Osteoblast (primary cell): ENCODE measurements at regions not wholly inside any gene's neighbourhood (a gene's known extent, or its start where the extent isn't known, plus 50 kb on each side); places are given as distances from the start of the nearest gene placed in this dataset.

Experiments
- DNase-seq: peaks from one replicate; pipeline ENCODE4 v3.0.0; 2011; ENCODE audit warnings: low spot score, mixed read lengths; ENCODE audit not compliant: insufficient read length; ENCODE audit errors: missing footprints
- H2AFZ ChIP-seq: 2 replicates; pipeline ENCODE4 v1.6.0; 2011; ENCODE audit warnings: mild to moderate bottlenecking, low read length
- H3K27ac ChIP-seq: 2 replicates; pipeline ENCODE4 v1.5.1; 2011; ENCODE audit warnings: mild to moderate bottlenecking, low read depth, low read length, moderate library complexity
- H3K27me3 ChIP-seq: 2 replicates; pipeline ENCODE4 v1.6.0; 2012; ENCODE audit warnings: mild to moderate bottlenecking, control low read depth, inconsistent platforms, low read length, moderate library complexity; ENCODE audit not compliant: insufficient read depth
- H3K36me3 ChIP-seq: 2 replicates; pipeline ENCODE4 v1.5.1; 2011; ENCODE audit warnings: mild to moderate bottlenecking, low read length, control low read depth, moderate library complexity; ENCODE audit not compliant: insufficient read depth
- H3K4me1 ChIP-seq: 2 replicates; pipeline ENCODE4 v1.5.1; 2011; ENCODE audit warnings: mild to moderate bottlenecking, low read length, control low read depth, moderate library complexity; ENCODE audit not compliant: insufficient read depth
- H3K4me2 ChIP-seq: 2 replicates; pipeline ENCODE4 v1.6.0; 2011; ENCODE audit warnings: mild to moderate bottlenecking, low read length; ENCODE audit not compliant: insufficient read depth
- H3K4me3 ChIP-seq: fragments of 200-600 bp; sonication (generic); 3 replicates; pipeline ENCODE4 v1.5.1; 2012; ENCODE audit warnings: mild to moderate bottlenecking, low read length, inconsistent platforms; ENCODE audit not compliant: insufficient read depth
- H3K79me2 ChIP-seq: 2 replicates; pipeline ENCODE4 v1.6.0; 2012; ENCODE audit warnings: mild to moderate bottlenecking, low read length, control low read depth, inconsistent platforms; ENCODE audit not compliant: insufficient read depth
- H3K9me3 ChIP-seq: 2 replicates; pipeline ENCODE4 v1.5.1; 2011; ENCODE audit warnings: low read depth, low read length, control low read depth
- H4K20me1 ChIP-seq: 2 replicates; pipeline ENCODE4 v1.6.0; 2012; ENCODE audit warnings: mild to moderate bottlenecking, low read length, control low read depth; ENCODE audit not compliant: insufficient read depth
- CTCF ChIP-seq: IDR thresholded peaks from 2 replicates; pipeline ENCODE4 v1.5.1; 2011; ENCODE audit warnings: mild to moderate bottlenecking, low read depth, low read length, moderate library complexity; ENCODE audit errors: extremely low read depth

DNA sequence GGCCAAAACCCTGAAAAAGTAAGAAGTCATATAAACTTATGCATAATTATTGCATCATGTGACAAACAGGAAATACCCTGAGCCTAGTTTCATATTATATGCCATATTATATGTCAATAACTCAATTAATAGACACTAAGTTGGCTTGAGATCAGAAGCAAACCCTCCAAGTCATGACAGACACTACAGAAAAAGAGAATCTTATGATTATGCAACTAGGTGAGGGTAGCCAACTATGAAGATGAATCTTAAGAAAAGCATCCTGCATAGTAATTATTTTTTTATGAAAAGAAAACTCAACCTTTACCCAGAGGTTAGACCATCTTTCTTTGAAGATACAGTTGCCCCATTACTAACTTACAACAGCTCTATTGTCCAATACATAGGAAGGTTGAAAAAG is 192.4 kb upstream of the VEPH1 start:
- Histone ChIP-seq H3K27ac (no peak overlapping the region), H4K20me1 (no peaks in the 10 kb centered on the region), H3K79me2 (no peaks in the 10 kb centered on the region), H3K36me3 (no peaks in the 10 kb centered on the region), H3K4me2 (no peak overlapping the region), H3K4me3 (no peak overlapping the region), H2AFZ (no peak overlapping the region), H3K4me1 (no peaks in the 10 kb centered on the region), H3K27me3 (no peaks in the 10 kb centered on the region), H3K9me3 (no peaks in the 10 kb centered on the region)
- TF ChIP-seq CTCF: no peak
- no peak for DNase-seq

DNA sequence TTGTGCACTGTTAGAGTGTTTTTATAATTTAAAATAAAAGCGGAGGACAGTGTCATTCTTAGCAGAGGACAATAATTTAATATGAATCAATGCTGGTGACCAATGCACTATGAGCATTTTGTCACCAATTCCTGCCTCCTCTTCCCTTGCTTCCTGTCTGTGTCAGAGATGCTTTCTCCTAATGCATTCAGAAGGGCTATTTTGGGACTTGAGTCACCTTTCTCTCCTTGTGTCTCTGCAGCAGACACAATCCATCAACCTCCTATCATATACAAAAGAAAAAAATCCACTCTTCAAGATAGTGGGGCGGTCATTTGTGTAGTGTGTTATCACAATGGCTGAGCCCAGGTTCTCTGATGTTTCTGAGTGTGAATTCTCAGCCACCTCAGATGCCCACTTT is 191.9 kb upstream of the VEPH1 start:
- Histone ChIP-seq H3K79me2 (no peaks in the 10 kb centered on the region), H3K4me1 (no peaks in the 10 kb centered on the region), H3K4me3 (no peak overlapping the region), H3K9me3 (no peaks in the 10 kb centered on the region), H2AFZ (no peak overlapping the region), H3K36me3 (no peaks in the 10 kb centered on the region), H3K27ac (no peak overlapping the region), H4K20me1 (no peaks in the 10 kb centered on the region), H3K27me3 (no peaks in the 10 kb centered on the region), H3K4me2 (no peak overlapping the region)
- no peak for DNase-seq
- no peak for TF ChIP-seq CTCF

- no peak for TF ChIP-seq CTCF
- DNase-seq: no peak
Observed at GRCh38 chr3:157693762-157694161, 190.5 kb upstream of the VEPH1 start.

DNA sequence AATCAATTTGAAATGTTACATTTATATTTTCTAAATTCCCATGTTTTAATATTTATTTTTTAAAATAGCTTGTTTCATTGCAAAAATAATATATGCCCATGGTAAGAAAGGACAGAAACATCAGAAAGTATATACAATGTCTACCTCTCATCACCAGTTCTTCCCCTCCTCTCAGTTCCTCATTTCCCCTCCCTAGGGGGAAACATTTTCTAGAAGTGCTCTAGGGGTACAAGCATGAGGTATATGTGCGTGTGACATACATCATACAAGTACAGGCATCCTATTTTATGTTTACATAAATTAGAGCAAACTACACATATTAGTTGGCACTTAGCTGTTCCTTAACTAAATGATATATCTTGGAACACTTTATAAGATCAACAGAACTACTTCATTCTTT is 189.3 kb upstream of the VEPH1 start:
- no peak for TF ChIP-seq CTCF
- Histone ChIP-seq H4K20me1 (no peaks in the 10 kb centered on the region), H2AFZ (no peak overlapping the region), H3K27ac (no peak overlapping the region), H3K36me3 (no peaks in the 10 kb centered on the region), H3K79me2 (no peaks in the 10 kb centered on the region), H3K4me2 (no peak overlapping the region), H3K9me3 (no peaks in the 10 kb centered on the region), H3K4me1 (no peaks in the 10 kb centered on the region), H3K27me3 (no peaks in the 10 kb centered on the region), H3K4me3 (no peak overlapping the region)
- DNase-seq: no peak

More at GRCh38 chr3:157693762-157694161, 190.5 kb upstream of the VEPH1 start:
- Histone ChIP-seq H3K27ac (no peak overlapping the region), H3K4me2 (no peak overlapping the region), H3K79me2 (no peaks in the 10 kb centered on the region), H2AFZ (no peak overlapping the region), H3K4me1 (no peaks in the 10 kb centered on the region), H3K36me3 (no peaks in the 10 kb centered on the region), H4K20me1 (no peaks in the 10 kb centered on the region), H3K4me3 (no peak overlapping the region), H3K9me3 (no peaks in the 10 kb centered on the region), H3K27me3 (no peaks in the 10 kb centered on the region)
